Ishikawa (cell line): ENCODE measurements at regions not wholly inside any gene's neighbourhood (a gene's known extent, or its start where the extent isn't known, plus 50 kb on each side); places are given as distances from the start of the nearest gene placed in this dataset.

ENCODE experiments used
- CEBPB ChIP-seq: IDR thresholded peaks from 2 replicates; pipeline ENCODE4 v1.6.1; 2012
- CREB1 ChIP-seq: IDR thresholded peaks from 2 replicates; pipeline ENCODE4 v1.6.1; 2012; ENCODE audit warnings: low read depth
- EGR1 ChIP-seq: IDR thresholded peaks from 2 replicates; pipeline ENCODE4 v1.6.1; 2012
- EP300 ChIP-seq: IDR thresholded peaks from 2 replicates; pipeline ENCODE4 v1.6.1; 2012; ENCODE audit warnings: borderline replicate concordance
- FOXM1 ChIP-seq: IDR thresholded peaks from 2 replicates; pipeline ENCODE4 v1.6.1; 2012; ENCODE audit warnings: low read depth, borderline replicate concordance
- MAX ChIP-seq: IDR thresholded peaks from 2 replicates; pipeline ENCODE4 v1.6.1; 2012
- NFIC ChIP-seq: IDR thresholded peaks from 2 replicates; pipeline ENCODE4 v1.6.1; 2012
- RAD21 ChIP-seq: IDR thresholded peaks from 2 replicates; pipeline ENCODE4 v1.6.1; 2012; ENCODE audit warnings: low read depth
- TAF1 ChIP-seq: IDR thresholded peaks from 2 replicates; pipeline ENCODE4 v1.6.1; 2012; ENCODE audit warnings: low read depth, mild to moderate bottlenecking
- TCF12 ChIP-seq: IDR thresholded peaks from 2 replicates; pipeline ENCODE4 v1.6.1; 2012; ENCODE audit warnings: low read depth
- TEAD4 ChIP-seq: IDR thresholded peaks from 2 replicates; pipeline ENCODE4 v1.6.1; 2012
- USF1 ChIP-seq: IDR thresholded peaks from 2 replicates; pipeline ENCODE4 v1.6.1; 2012
- YY1 ChIP-seq: IDR thresholded peaks from 2 replicates; pipeline ENCODE4 v1.6.1; 2012; ENCODE audit warnings: low read depth
- ZBTB7A ChIP-seq: IDR thresholded peaks from 2 replicates; pipeline ENCODE4 v1.6.1; 2012; ENCODE audit warnings: low read depth
- TF ChIP-seq, protein P1 (sequence below): IDR thresholded peaks from 2 replicates; pipeline ENCODE4 v1.6.1; 2012; ENCODE audit warnings: low read depth, mild to moderate bottlenecking

DNA sequence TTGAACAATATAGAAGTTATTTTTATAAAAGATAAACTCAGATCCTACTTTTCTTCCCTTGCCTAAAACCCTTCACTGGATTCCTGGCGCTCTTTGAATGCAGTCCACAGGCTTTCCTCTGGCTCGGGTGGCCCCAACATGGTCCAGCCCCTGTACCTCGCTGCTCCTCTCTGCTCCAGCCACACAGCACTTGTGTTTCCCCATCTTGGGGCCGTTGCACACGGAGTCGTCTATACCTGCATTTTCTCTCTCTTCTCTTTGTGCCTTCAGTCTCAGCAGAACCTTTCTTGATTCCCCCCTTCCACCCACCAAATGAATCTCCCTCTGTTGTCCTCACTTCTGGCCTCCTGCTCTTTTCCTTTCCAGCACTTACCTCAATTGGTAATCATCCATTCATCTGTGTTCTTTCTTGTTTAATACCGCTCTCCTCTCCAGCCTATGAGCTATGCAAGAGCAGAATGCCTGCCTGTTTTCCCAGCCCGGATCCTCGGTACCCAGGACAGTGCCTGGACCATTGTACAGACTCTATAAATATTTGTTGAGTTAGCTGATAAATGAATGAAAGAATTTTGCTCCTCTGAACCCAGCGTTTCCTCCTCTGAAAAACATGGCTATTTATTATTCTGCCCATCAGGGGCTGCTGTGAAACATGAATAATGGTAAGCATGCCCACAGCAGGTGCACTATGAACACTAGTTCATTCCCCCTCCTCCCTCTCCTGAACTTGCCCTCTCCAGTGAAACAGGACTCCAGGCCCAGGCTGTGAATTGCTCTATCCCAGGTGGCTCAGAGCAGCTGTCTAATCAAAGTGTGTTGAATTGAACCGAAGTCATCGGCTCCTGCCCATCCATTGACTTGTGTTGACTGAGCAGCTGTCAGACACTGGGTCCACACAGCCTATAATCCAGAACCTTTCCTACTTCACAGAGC is 266.9 kb downstream of the PTPRU start:
- TF ChIP-seq FOXM1 (no peak), ZBTB7A (no peak), USF1 (no peak), TEAD4 (no peak), EGR1 (no peak), TCF12 (no peak), CEBPB (no peak), CREB1 (no peak), RAD21 (no peak)

- TF ChIP-seq NFIC: no peak
- TF ChIP-seq TAF1: no peak
- no peak for TF ChIP-seq FOXM1
- TF ChIP-seq EP300: no peak
- TF ChIP-seq ZBTB7A: no peak
- TF ChIP-seq CEBPB: no peak
- TF ChIP-seq TCF12: no peak
- no peak for TF ChIP-seq RAD21
- no peak for TF ChIP-seq MAX
- no peak for TF ChIP-seq EGR1
- TF ChIP-seq, protein P1, sequence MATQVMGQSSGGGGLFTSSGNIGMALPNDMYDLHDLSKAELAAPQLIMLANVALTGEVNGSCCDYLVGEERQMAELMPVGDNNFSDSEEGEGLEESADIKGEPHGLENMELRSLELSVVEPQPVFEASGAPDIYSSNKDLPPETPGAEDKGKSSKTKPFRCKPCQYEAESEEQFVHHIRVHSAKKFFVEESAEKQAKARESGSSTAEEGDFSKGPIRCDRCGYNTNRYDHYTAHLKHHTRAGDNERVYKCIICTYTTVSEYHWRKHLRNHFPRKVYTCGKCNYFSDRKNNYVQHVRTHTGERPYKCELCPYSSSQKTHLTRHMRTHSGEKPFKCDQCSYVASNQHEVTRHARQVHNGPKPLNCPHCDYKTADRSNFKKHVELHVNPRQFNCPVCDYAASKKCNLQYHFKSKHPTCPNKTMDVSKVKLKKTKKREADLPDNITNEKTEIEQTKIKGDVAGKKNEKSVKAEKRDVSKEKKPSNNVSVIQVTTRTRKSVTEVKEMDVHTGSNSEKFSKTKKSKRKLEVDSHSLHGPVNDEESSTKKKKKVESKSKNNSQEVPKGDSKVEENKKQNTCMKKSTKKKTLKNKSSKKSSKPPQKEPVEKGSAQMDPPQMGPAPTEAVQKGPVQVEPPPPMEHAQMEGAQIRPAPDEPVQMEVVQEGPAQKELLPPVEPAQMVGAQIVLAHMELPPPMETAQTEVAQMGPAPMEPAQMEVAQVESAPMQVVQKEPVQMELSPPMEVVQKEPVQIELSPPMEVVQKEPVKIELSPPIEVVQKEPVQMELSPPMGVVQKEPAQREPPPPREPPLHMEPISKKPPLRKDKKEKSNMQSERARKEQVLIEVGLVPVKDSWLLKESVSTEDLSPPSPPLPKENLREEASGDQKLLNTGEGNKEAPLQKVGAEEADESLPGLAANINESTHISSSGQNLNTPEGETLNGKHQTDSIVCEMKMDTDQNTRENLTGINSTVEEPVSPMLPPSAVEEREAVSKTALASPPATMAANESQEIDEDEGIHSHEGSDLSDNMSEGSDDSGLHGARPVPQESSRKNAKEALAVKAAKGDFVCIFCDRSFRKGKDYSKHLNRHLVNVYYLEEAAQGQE: no peak
- TF ChIP-seq TEAD4: no peak
- no peak for TF ChIP-seq YY1
- no peak for TF ChIP-seq CREB1
- no peak for TF ChIP-seq USF1
Observed at GRCh38 chr1:29502225-29502910, 266.0 kb downstream of the PTPRU start.

DNA sequence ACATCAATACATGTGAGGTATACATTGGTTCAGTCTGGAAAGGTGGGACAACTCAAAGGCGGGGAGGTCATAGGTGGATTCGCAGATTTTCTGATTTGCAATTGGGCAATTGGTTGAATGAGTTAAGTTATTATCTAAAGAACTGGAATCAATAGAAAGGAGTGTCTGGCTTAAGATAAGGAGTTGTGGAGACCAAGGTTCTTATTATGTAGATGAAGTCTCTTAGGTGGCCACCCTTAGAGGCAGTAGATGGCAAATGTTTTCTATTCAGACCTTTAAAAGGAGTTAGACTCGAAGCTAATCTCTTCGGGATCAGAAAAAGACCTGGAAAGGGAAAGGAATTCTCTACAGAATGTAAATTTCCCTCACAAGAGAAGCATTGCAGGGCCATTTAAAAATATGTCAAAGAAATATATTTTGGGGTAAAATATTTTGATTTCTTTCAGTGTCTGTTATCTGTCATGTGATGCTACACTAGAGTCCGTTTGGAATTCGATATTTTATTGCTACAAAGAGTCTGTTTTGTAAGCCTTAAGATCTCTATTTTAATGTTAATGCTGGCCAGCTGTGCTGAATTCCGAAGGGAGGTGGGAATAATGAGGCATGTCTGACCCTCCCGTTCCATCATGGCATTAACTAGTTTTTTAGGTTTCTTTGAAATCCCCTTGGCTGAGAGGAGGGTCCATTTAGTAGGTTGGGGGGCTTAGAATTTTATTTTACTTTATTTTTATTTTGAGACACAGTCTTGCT is 265.1 kb downstream of the PTPRU start:
- TF ChIP-seq, protein P1: no peak
- TF ChIP-seq MAX (no peak), CEBPB (no peak), FOXM1 (no peak), USF1 (no peak), TCF12 (no peak), TEAD4 (no peak), YY1 (no peak), ZBTB7A (no peak), EGR1 (no peak), EP300 (no peak), TAF1 (no peak), RAD21 (no peak), CREB1 (no peak), NFIC (no peak)

DNA sequence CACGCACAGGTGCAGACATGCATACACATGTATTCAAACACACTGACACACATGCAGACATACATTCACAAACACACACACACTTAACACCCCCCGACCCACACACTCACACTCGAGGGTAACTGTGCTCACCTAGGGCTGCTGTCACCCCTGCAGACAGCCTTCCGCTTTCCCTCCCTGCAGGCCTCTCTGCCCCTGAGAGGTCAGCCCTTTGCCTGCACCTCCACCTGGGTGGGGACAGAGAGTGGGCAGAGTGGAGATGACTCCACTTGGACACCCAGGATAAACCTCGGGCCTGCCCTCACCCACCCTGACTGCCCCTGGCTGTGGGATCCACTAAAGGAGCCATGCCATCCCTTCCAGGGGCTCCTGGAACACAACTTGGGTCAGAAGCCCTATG is 264.3 kb downstream of the PTPRU start:
- no peak for TF ChIP-seq EP300
- no peak for TF ChIP-seq EGR1
- no peak for TF ChIP-seq YY1
- no peak for TF ChIP-seq USF1
- TF ChIP-seq TCF12: no peak
- TF ChIP-seq MAX: no peak
- no peak for TF ChIP-seq RAD21
- TF ChIP-seq, protein P1: no peak
- TF ChIP-seq CREB1: no peak
- TF ChIP-seq NFIC: no peak
- TF ChIP-seq TEAD4: no peak
